RPMI7951 (cell line): ENCODE measurements at regions not wholly inside any gene's neighbourhood (a gene's known extent, or its start where the extent isn't known, plus 50 kb on each side); places are given as distances from the start of the nearest gene placed in this dataset.
"Not testable (repeated sequence)": the region's sequence is repeated elsewhere in the genome, so short reads cannot be mapped to it uniquely, and the experiment has no call there.

ENCODE experiments used
- DNase-seq: peaks from one replicate; pipeline ENCODE4 v3.0.0-alpha.2; 2012; ENCODE audit warnings: low read depth

DNA sequence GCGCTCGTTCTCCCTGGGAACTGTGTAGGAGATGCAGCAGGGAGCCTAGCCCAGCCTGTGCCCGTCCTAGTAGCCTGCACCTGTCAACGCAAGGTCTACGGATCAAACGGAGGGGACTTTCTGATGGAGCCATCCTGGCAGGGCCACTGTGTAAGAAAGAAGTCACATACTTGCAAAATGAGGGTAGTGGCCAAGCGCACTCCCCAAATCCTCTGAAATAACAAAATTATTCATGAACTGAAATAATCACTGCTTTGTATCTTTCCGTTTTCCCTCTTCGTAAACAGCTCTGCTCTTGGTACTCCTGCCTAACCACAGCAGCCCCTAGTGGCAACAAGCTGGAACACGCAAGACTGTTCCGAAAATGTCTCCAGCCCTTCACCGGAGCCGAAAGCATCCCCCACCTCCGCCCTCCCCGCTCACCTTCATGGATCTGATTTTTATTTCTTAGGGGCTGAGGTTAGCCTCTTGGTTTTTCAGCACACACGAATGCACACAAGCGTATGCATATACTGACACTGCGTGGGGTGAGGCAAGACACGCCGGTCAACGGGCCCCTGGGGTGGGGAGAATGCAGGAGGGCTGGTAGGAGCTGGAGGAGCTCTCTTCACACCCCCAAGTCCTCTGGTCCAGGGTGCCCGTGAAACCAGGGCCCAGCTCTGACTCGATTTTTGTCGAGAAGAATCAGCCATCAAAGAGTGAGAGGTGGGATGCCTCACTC, 100.8 kb downstream of the ABCC12 start:
- DNase-seq: peak; percentile 80

DNA sequence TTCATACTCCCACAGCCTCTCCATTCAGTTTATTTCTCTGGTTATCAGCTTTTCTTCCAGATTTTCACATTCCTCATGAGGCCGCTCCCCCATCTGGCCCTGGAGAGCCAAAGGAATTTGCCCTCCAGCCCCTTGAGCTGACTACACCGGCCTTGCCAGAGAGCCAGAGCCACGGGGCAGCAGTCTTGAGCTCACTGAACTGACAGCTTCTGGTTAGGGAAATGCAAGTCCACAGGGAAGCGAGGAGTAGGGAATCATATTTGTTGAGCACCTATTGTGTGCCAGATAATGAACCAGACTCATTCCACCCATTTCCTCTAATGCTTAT, 102.4 kb downstream of the ABCC12 start:
- peak; percentile 96 for DNase-seq

DNA sequence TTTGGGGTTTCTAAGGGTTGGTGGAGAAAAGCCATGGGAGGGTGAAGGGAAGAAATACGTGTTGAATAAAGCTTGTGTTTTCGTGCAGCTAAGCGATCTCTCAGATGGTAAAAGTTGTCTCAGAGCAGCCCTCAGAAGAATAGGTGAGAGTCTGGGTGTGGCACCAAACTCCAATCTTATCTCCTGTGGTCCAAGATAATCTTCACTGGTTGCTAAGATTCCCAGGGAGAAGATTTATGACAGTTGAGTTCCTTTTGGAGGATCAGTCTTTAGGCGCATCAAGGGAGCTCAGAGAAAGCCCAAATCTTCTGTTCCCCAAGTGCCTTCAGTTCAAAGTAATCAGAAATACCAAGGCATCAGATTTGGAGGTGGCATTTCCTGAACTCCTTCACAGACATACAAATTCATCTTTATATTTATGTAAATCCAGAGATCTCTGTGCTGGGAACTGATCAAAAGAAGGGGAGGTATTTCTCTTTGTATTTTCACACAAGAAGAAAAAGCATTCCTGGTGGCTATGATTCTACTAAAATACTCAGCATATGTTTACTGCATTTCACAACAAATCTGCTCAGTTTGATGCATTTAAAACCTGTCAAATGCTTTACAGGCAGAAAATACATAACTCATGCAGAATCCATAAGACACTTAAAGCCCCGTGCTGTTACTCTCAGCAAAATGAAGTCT, 102.9 kb downstream of the ABCC12 start:
- no peak for DNase-seq

- no peak for DNase-seq
Measured at GRCh38 chr16:48050871-48051270, 104.9 kb downstream of the ABCC12 start.

DNA sequence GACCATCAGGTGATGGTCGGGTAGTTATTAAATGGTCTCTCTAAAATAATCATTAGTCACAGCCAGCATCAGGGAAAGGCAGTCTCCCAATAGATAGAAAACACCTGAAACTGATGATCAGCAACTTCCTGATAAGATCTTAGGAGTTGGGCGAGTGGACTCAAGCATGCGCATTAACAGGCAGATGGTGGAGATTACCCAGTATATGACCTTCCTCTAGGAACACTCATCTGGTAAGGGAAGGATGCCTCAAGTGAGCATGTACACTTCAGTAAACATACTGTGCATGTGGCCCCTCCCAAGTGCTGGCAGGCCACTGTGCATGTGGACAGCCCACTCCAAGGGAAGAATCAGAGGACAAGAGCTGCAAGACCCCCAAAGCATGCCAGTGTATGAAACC, 105.9 kb downstream of the ABCC12 start:
- DNase-seq: peak; percentile 60

DNA sequence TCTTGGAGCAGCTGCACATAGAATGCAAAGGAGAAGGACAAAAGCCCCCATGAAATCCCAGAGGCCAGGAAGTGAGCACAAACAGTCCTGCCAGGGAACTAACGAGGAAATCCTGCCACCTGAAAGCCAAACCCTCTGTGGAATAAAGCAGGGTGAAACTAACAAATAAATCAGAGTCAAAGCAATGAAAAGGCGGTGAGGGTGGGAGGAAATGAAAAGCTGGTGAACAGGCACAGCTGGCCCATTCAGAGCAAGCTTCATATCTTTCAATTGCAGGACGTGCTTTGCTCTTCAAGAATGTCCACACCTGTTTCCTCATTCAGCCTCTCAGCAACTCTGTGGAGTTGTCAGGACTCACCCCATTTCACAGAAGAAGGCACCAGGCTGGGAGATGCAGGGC, 108.1 kb downstream of the ABCC12 start:
- no peak for DNase-seq

- no peak for DNase-seq
Measured at GRCh38 chr16:48047241-48047640, 108.6 kb downstream of the ABCC12 start.

DNA sequence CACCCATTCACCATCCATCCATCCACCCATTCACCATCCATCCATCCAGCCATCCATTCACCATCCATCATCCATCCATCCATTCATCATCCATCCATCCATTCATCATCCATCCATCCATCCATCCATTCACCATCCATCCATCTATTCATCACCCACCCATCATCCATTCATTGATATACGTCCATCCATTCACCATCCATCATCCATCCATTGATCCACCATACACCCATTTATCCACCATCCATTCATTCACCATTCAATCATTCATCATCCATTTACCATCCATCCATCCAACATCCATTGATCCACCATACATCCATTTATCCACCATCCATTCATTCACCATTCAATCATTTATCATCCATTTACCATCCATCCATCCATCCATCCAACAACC, 111.7 kb downstream of the ABCC12 start:
- no peak for DNase-seq

DNA sequence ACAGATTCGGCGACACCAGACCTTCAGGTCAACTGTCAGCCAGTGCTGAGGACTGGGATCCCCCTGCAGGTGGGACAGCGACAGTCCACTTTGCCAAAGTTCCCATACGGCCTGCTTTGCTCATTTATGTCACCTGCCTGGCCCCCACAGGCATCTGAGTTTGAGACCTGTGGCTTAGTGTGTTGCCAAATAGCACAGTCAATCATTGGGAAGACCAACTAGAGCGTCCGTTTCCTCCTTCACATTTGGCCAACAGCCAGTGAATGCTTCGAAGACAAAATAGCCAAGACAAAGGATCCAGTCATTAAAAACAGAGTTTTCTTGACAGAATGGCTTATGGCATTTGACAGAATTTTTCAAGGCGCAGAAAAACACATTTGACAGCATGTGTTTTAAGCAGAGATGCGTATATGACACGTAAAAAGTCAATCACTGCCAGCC, 113.8 kb downstream of the ABCC12 start:
- DNase-seq: peak; percentile 55

- DNase-seq: no peak
Measured at GRCh38 chr16:48035142-48035541, 120.7 kb downstream of the ABCC12 start.

DNA sequence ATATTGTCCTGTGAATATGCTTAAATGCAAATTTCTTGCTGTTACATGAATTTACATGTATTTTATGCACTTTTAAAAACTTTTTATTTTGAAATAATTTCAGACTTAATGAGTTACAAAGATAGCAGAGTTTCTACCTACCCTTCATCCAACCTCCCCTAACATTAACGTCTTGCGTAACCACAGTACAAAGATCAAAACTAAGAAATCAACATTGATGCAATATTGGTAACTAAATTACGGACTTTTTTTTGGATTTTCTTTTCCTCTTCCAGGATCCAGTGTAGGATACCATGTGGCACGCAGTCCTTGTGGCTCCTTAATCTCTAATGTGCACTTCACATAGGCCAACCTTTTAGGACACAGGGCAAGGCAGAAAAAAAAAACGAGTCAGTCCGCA, 124.9 kb downstream of the ABCC12 start:
- no peak for DNase-seq

DNA sequence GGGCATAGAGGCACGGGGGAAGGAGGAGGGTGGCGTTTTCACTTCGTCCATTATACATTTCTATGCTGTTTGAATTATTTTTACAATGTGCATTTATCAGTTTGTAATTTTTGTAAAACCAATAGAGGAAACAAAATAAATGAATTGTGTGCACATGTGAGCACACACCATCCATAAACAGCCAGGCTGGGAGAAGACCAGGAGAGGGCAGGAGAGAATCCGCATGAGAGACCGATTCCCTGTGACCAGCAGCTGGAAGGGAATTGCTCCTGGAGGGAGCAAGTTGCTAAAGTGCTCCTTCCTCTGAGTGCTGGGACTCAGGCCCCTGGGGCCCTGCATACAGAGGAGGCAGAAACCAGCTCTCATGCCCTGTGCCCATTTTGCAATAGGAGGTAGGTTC, 126.0 kb downstream of the ABCC12 start:
- no peak for DNase-seq

DNA sequence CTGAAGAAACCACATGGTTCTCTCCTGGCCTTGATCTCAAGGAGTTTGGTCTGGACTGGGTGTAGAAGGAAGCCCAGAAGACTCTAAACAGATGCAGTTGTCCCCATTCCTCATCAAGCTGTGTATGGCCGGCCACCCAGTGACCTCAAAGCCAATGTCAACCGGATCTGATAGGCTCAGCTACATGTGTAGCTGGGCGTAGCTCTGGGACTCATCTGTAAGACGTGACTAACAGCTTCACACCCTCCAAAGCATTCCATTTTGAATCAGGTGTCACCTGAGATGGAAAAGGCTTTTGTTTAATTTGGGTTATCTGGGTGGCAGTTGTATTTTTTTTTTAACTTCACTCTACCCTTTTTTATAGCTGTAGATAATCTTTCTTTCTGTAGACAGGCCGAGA, 130.4 kb downstream of the ABCC12 start:
- DNase-seq: no peak

DNA sequence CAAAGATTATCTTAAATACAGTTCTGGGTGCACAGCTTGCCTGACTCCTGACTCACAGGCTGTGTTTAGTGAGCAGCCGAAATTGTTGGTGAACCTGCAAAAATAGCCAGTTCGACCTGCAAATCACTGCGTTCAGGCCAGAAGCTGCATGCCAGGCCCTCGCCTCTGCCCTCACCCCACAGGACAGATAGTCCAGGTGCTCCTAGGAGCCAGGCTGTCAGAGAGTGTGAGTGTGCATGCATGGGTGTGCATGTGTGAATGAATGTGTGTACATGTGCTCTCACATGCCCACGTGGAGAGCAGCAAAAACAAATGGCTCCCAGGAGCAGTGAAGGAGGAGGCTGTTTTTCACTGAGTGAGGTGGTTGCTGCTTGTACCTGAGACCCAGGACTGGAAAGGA, 131.8 kb downstream of the ABCC12 start:
- no peak for DNase-seq

GRCh38 chr16:48022496-48022895, 133.3 kb downstream of the ABCC12 start:
- DNase-seq: no peak

DNA sequence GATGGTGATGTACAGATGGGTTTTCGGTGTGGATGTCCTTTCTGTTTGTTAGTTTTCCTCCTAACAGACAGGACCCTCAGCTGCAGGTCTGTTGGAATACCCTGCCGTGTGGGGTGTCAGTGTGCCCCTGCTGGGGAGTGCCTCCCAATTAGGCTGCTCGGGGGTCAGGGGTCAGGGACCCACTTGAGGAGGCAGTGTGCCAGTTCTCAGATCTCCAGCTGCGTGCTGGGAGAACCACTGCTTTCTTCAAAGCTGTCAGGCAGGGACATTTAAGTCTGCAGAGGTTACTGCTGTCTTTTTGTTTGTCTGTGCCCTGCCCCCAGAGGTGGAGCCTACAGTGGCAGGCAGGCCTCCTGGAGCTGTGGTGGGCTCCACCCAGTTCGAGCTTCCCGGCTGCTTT, 135.2 kb downstream of the ABCC12 start:
- DNase-seq: not testable (repeated sequence)

- peak; percentile 92 for DNase-seq
Measured at GRCh38 chr16:48014349-48015135, 141.3 kb downstream of the ABCC12 start.

DNA sequence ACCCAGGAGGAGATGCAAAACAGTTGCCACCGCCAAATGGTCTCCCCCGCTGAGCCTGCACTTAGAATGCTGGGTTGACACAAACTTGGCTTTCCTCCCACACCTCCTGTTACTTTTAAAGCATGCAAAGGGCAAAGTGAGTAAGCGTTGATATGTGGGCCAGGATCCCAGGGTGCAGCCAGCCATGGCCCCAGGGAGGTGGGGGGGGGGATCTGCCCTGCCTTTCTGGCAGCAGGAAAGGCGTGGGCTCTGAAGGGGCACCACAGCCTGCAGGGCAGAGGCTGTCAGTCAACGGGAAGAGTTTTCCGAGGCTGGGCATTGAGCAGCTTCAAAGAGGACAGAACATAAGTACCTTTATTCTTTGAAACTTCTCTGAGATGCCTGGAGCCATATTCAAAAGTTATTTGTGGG, 142.3 kb downstream of the ABCC12 start:
- DNase-seq: peak; percentile 98

- peak; percentile 67 for DNase-seq
Measured at GRCh38 chr16:48011878-48012658, 143.7 kb downstream of the ABCC12 start.

DNA sequence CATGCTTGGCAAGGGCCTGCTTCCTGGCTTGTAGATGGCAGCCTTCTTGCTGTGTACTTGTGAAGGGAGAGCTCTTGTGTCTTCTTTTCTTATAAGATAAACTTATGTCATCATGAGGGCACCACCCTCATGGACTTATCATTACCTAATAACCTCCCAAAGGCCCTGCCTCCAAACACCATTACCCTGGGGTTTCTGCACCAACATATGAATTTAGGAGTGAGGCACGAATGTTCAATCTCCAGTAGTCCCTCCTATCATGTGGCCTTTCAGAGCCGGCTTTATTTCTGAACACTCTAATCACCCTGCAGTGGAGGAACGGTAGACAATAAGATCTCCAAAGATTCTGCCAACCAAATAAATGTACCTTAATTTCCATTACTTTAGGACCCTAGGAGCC, 144.3 kb downstream of the ABCC12 start:
- no peak for DNase-seq

GRCh38 chr16:48008011-48008525, 147.7 kb downstream of the ABCC12 start:
- no peak for DNase-seq
